ENCODE measurements at regions not wholly inside any gene's neighbourhood (a gene's known extent, or its start where the extent isn't known, plus 50 kb on each side); places are given as distances from the start of the nearest gene placed in this dataset.

DNA sequence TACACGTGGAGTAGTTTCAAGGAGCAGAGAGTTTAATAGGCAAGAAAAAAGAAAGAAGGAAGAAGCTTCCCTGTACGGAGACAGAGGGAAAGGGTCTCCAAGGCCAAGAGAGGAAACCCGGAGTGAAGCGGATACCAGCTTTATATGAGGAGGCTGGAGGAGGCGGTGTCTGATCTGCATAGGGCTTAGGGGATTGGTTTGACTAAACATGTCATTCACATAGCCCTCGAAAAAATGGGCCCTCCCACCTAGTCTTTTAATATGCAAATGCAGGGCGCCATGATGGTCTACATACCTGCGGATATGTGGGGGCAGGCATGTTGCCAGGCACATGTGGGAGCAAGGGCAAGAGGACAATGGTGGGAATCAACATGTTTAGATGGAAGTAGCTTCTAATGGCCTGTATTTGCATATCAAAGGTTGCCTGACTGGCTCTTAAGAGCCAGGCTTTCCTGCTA is 103.1 kb upstream of the UGT8 start:
- WGBS (ENCODE audit: insufficient coverage), result 86% methylated on average over 3 of the region's 8 CpGs
- Histone ChIP-seq H3K4me2 (replicated peaks; ENCODE audit: extremely low read depth, low read length, poor library complexity, severe bottlenecking) (no peak overlapping the region), H3K27ac (ENCODE audit: low read depth in 1 of 2, low read length in 2 of 2) (no peak overlapping the region), H3K9ac (ENCODE audit: insufficient read depth, low read length, poor library complexity, severe bottlenecking) (no peak overlapping the region), H2AFZ (ENCODE audit: insufficient read depth, low read depth, low read length, poor library complexity, severe bottlenecking) (no peak overlapping the region), H3K9me3 (replicated peaks in 1 of 2; ENCODE audit: control insufficient read depth in 1 of 2, insufficient read depth in 1 of 2, low read length in 2 of 2) (no peaks in the 10 kb centered on the region), H4K20me1 (ENCODE audit: insufficient read depth, low read length) (no peaks in the 10 kb centered on the region), H3K79me2 (ENCODE audit: insufficient read depth, low read length) (no peaks in the 10 kb centered on the region), H3K4me3 (replicated peaks in 1 of 3; ENCODE audit: low read depth in 2 of 3, low read length in 3 of 3) (no peak overlapping the region), H3K4me1 (ENCODE audit: control insufficient read depth in 1 of 2, insufficient read depth in 2 of 2, low read length in 2 of 2) (no peaks in the 10 kb centered on the region), H3K36me3 (replicated peaks in 1 of 2; ENCODE audit: control insufficient read depth in 1 of 2, insufficient read depth in 2 of 2, low read length in 2 of 2) (no peaks in the 10 kb centered on the region), H3K27me3 (ENCODE audit: control insufficient read depth in 2 of 2, insufficient read depth in 2 of 2, low read length in 2 of 2) (no peaks in the 10 kb centered on the region)
- H3K4me1 Mint-ChIP-seq, result no peaks in the 10 kb centered on the region
- peaks cover 0 to under 1% (median 0%) of the 10 kb centered on the region in 3 donors for H3K27me3 Mint-ChIP-seq (ENCODE audit: low read depth in 3 of 3)
- peaks cover 0 to 5% (median 0%) of the 10 kb centered on the region in 7 donors for H3K9me3 Mint-ChIP-seq
- no peak overlapping the region for H3K4me3 Mint-ChIP-seq
- DNase-seq, result no peak
- no peaks in the 10 kb centered on the region for H3K36me3 Mint-ChIP-seq
- intact Hi-C loops (cut with micrococcal nuclease), result no loop called here
- H3K27ac Mint-ChIP-seq, result no peak overlapping the region
- TF ChIP-seq CTCF (IDR thresholded peaks at IDR 0.05), result no peak

- intact Hi-C loops (cut with micrococcal nuclease), result no loop called here
- no peak overlapping the region for H3K4me3 Mint-ChIP-seq
- H3K36me3 Mint-ChIP-seq, result no peaks in the 10 kb centered on the region
- Histone ChIP-seq H3K79me2 (ENCODE audit: insufficient read depth, low read length) (no peaks in the 10 kb centered on the region), H3K4me1 (ENCODE audit: control insufficient read depth in 1 of 2, insufficient read depth in 2 of 2, low read length in 2 of 2) (no peaks in the 10 kb centered on the region), H3K9me3 (replicated peaks in 1 of 2; ENCODE audit: control insufficient read depth in 1 of 2, insufficient read depth in 1 of 2, low read length in 2 of 2) (no peaks in the 10 kb centered on the region), H3K4me2 (replicated peaks; ENCODE audit: extremely low read depth, low read length, poor library complexity, severe bottlenecking) (no peak overlapping the region), H3K9ac (ENCODE audit: insufficient read depth, low read length, poor library complexity, severe bottlenecking) (no peak overlapping the region), H3K27me3 (ENCODE audit: control insufficient read depth in 2 of 2, insufficient read depth in 2 of 2, low read length in 2 of 2) (no peaks in the 10 kb centered on the region), H3K27ac (ENCODE audit: low read depth in 1 of 2, low read length in 2 of 2) (no peak overlapping the region), H3K4me3 (replicated peaks in 1 of 3; ENCODE audit: low read depth in 2 of 3, low read length in 3 of 3) (no peak overlapping the region), H2AFZ (ENCODE audit: insufficient read depth, low read depth, low read length, poor library complexity, severe bottlenecking) (no peak overlapping the region), H3K36me3 (replicated peaks in 1 of 2; ENCODE audit: control insufficient read depth in 1 of 2, insufficient read depth in 2 of 2, low read length in 2 of 2) (no peaks in the 10 kb centered on the region), H4K20me1 (ENCODE audit: insufficient read depth, low read length) (no peaks in the 10 kb centered on the region)
- peaks cover 0 to 1% (median 0%) of the 10 kb centered on the region in 3 donors for H3K27me3 Mint-ChIP-seq (ENCODE audit: low read depth in 3 of 3)
- TF ChIP-seq CTCF (IDR thresholded peaks at IDR 0.05), result no peak
- no peak overlapping the region for H3K27ac Mint-ChIP-seq
- no peaks in the 10 kb centered on the region for H3K4me1 Mint-ChIP-seq
- DNase-seq, result no peak
- H3K9me3 Mint-ChIP-seq, result peaks cover 0 to 5% (median 0%) of the 10 kb centered on the region in 7 donors
Measured at GRCh38 chr4:114497116-114497515, 101.5 kb upstream of the UGT8 start.

Data from CD14-positive monocyte (primary cell).